Dermis blood vessel endothelial cell (primary cell): ENCODE measurements at regions not wholly inside any gene's neighbourhood (a gene's known extent, or its start where the extent isn't known, plus 50 kb on each side); places are given as distances from the start of the nearest gene placed in this dataset.
"Not testable (repeated sequence)": the region's sequence is repeated elsewhere in the genome, so short reads cannot be mapped to it uniquely, and the experiment has no call there.

Source experiments
- DNase-seq: peaks from one replicate; pipeline ENCODE4 v3.0.0; 2010

DNA sequence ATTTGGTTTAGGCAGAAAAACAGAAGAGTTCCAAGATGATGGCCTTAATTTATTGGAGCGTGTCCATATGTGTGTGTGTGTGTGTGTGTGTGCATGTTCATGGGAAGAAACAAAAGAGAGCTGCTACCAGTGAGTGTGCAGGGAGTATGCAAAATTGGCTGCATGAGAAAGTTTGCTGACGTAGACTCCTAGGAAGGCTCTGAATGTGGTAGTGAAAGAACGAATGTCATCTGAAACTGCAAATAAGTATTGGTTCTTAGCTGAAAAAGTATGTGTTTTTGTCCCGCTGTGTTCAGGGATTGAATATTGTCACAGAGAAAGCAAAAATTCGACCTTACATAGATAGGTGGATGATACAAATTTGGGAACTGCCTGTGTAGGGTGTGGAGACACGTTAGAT is 542.6 kb upstream of the COX7C start:
- DNase-seq, result no peak

DNA sequence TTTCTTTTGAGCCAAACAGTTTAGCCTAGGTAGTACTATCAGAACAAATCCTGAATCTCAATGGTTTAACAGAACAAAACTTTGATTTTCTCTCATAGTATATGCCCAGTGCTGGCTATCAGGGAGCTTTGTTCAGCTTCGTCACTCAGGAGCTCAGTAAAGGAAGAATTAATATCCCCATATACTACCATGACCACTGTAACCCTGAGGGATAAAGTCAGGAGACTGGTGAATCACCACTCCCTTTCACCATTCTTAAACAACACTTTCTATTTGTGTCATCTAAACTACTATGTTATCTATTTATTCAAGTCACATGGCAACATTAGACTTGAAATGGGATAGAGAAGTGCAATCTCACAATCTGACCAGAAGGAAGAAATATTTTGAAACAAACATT is 522.6 kb upstream of the COX7C start:
- no peak for DNase-seq

DNA sequence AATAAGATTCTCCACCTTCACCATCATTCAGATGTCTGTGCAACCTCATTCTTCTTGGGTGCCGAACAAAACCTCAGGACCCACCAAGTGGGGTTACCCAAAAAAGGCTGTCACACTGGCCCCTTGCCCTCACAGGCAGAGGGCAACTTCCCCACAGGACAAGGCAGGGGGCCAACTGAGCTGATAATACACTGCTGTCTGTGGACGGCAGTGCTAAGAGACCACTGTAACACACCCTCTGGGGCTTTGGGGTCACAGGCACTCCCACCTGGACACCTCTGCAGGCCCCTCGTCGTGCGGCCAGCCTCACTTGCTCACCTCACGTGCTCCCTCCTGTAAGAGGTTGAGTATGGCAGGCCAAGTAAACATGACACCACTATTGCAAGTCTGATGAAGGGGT is 515.8 kb upstream of the COX7C start:
- no peak for DNase-seq

DNA sequence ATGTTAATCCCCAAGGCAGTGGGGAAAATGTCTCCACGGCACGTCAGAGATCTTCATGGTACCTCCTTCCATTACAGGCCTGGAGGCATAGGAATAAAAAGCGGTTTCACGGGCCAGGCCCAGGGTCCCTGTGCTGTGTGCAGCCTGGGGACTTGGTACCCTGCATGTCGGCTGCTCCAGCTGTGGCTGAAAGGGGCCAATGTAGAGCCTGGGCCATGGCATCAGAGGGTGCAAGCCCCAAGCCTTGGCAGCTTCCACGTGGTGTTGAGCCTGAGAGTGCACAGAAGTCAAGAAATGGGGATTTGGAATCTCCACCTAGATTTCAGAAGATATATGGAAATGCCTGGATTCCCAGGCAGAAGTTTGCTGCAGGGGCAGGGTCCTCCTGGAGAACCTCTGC is 508.9 kb upstream of the COX7C start:
- no peak for DNase-seq

DNA sequence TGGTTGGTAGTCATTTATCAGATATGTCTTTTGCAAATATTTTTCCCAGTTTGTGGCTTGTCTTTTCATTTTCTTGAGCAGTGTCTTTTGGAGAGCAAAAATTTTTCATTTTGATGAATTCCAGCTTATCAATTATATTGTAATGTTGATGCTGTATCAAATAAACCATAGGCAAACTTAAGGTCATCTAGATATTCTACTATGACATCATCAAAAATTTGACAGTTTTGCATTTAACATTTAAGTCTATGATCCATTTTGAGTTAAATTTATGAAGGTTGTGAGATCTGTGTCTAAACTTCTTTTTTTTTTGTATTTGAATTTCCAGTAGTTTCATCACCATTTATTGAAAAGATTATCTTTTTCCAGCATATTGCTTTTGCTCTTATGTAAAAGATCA is 505.5 kb upstream of the COX7C start:
- DNase-seq, result no peak

DNA sequence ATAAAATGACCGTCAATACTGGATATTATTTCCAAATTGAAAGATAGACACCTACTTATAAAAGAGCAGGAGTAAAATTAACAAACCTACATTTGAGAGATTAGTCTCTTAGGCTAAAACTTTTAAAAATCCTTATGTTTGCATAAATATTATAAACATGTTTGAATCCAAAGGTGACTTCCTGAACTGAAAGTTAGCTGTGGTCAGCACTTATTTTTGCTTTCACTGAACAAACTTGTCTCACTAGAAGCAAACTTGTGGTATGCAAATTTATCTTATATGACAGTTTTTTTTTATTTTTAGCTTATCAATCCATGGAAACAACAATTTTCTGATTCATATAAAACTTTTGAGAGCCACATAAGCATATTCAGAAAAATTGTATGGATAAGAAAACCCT is 502.6 kb upstream of the COX7C start:
- DNase-seq, result no peak

DNA sequence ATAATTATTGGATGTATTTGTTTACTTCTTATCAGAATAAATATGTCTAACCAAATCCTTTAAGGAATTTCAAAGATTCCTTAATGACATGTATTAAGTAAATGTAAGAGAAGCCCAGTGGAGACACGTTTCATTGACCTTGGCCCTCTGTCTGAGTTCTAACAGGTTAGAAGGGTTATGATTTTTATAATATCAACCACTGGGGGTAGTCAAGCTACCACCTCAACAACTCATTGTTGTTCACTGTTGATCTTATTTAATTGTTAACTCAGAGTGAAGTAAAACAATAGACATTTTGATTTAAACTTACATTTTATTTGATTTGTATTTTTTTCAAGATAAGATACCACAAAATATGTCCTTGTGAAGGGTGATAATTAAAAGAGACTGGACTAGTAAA is 499.2 kb upstream of the COX7C start:
- no peak for DNase-seq

DNA sequence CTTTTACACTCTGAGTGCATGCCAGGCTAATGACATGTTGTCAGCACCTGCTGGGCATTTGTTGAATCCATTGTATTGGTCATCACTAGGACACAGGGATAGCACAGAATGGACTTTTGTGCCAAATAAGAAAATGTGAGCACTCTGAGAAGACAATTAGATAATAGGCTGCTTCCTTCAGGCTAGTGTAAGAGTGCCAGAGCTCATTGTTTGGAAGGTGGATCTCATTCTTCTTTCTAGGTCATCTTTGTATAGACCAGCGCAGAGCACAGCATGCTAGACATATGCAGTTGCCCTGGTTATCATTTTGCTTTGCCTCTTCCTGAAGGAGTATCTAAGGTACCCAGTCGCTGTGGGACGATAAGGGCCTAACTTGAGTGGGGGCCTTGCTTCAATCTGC is 493.4 kb upstream of the COX7C start:
- DNase-seq, result no peak

DNA sequence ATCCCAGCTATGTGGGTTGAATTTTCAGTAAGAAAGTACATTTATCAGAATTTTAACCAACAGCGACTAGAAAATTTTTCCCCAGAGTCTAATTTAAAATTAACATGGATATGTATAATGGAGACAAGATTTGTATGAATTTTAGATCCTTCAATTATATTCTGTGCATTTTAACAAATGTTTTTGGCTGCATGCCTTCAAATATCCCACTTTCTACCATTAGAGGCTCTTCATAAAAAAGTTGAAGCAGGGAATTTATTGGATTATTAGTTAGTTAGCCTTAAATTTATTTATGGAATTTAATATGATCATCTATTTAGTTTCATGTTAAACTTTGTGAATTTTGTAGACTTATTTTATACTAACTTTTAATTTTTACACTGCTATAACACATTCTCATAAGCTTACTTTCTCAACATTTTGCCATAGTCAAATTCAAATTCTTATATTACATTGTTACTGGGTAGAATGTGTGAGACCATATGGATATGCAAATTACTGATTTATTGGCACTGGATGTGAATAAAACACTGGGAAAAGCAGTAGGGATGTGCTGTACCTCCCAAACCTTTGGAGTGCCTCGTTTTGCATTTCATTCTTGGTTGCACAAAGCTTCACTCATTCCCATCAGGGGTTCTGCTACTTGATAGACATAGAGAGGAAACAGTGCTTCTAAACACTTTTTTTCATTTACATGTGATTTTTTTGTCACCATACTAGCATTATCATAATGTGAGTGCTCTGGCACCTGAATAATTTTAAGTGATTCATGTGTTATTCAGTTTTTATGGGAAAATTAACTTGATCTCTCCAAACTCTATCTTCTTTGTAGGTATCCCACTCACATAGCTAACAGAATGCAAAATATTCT is 491.8 kb upstream of the COX7C start:
- DNase-seq, result no peak

DNA sequence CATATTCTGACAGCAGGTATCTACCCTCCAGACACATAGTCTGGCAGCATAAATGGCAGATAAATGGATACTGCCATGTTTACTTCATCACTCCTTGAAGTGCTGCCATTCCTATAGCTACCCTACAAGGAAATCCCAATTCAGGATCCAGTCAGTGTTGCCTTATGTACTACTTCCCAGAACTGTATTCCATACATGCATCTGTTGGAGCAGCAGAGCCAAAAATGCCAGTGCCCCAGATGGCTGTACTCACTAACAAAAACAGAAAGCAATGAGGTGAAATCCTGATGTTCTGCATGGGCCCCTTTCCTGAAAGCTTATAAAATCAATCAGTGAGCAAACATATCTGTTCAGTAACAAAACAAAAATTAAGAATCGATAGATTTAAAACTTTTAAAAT is 490.0 kb upstream of the COX7C start:
- DNase-seq, result no peak

DNA sequence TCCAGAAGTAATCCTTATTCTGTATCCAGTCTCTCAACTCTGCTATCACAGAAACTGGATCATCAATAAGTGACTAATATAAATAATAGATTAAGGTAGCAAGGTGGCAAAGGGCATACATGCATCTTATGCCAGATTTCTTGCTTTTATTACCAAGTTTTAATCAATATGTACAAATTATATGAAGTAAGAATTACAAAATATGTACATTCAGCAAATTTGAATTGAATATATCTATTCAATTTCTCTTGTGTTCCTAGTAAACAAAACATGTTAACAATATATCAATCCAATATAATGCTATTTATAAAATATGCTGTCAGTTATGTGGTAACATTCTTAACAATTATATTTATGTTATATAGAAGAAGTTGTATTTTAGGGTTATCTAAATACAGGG is 488.7 kb upstream of the COX7C start:
- DNase-seq, result no peak

DNA sequence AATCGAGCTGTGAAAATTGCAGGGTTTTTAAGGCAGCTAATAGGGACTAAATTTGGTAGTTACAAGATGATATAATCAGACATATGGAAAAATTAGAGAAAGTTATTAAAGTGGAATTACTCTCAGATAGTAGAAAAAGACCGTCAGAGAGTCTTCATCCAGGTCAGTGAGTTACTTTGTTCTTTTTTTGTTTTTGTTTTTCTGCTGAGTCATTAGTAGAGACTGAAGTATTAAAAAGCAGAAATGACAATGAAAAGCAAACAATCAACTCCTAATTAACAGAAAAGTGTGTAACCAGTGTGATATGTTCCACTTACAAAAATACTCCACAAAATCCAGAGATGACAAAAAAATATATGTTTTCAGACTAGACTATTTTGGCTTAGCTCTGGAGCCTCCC is 480.4 kb upstream of the COX7C start:
- DNase-seq, result no peak

DNA sequence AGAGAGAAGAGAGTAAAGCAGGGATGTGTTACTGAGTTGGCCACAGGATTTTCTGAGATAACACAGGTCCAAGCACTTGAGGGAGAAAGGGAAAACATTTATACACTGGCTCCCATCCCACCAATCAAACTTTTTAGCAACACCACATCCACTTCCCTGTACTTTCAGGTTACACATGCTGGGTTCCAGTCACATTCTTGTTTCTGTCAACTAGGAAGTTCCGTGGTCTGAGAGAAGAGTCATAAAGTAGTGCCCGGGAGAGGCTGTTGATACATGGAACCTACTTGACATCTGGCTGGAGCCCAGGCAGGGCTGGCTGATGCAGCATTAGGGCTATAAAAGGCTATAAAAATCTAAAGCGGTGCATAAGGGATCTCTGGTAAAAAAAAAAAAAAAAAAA is 473.9 kb upstream of the COX7C start:
- DNase-seq, result no peak

DNA sequence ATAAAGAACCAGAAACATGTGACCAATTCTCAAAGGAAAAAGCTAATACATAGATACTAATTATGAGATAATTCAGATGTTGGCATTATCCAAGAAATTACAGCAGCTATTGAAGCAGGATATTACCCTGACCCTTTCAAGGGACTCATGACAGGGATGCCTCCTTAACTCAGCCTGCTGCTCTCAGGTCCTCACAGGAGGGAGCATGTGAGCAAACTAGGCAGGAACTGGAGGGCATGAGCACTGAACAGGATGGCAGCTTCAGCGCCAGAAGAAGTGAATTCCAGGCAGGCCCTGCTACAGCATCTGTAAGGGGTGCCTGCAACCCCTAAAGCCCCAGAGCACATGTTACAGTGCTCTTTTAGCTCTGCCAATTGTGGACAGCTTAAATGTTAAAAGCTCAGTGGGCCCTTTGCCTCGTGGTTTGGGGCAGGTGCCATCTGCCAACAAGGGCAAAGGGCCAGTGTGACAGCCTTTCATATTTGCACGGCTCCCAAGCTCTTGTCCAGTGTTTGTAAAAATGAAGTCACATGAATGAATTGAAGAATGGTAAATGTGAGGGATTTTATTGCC is 464.7 kb upstream of the COX7C start:
- DNase-seq, result no peak

DNA sequence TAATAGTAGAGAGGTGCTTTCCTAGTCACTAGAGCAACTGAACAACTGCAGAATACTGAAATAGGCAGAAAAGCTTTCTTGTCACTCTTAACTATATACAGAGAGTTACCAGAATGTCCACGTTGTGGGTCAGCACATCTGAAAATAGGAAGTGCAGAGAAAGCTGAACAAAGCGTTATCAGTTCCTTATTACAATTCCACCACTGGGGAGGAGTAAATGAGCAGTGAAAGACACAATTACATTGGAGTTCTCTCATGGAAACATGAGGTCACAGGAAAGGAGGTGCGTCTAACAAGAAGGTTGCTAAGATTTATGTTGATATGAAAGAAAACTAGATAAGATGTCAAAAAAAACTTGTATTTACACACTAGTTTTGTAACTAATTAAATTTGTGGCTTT is 461.9 kb upstream of the COX7C start:
- DNase-seq, result no peak

DNA sequence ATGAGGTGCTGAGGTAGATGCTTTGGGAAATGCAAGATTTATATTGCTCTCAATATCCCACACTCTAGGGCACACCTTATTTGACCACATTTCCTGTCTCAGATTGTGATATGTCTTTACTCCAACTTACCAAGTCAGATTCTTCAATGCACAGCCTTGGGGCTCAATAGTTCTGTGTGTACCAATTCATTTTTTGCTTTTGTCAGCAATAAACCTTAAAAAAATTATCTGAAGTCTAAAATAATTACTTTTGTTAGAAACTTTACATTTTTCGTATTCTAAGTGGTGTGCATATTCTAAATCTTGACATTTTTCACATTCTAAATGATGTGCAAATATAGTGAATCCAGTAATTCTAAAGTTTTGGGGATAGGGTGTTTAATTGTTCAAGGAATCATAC is 447.5 kb upstream of the COX7C start:
- DNase-seq, result no peak

DNA sequence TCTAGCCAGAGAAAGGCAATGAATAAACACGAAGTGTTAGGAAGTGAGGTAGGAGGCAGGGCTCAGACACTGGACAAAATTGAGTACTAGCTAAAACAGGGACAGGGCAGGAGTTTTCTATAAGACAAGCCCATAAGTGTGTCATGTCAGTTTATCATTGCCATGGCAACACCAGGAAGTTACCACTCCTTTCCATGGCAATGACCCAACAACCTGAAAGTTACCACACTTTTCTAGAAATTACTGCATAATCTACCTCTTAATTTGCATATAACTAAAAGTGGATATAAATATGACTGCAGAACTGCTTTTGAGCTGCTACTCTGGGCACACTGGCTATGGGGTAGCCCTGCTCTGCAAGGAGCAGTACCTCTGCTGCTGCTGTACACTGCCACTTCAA is 442.5 kb upstream of the COX7C start:
- no peak for DNase-seq

DNA sequence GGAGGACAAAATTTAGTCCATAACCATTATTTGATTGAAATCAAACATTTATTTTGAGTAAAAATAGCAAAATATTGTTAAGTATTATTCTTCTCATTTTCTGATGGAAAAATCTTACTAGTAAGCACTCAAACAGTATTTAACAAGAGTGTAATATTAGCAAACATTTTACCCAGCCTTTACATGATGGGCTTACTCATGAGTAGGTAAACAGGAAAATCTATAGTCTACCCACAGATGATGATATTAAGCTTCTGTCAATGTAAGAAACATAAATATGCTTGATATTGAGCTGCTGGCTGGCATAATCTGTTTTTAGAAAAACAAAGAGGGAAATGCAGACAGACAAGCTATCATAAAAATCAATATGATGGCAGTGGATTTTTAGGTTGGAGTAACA is 418.5 kb upstream of the COX7C start:
- DNase-seq, result no peak

DNA sequence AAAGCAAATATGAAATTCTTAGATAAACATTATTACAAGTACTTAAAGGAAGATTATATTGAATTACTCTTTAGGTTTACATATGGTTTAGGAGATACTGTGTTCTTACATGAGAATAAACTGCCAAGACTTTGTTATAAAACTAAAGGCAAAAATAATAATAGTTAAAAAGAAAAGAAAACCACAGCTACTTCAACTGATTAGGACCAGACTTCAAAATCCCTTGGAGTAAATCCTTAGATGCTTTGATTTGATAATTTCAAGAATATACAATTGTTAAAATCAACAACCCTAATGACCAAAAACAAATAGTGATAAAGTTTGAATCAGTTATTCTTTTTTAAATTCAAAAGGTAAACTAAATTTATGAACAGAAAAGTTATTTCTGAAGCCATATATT is 389.6 kb upstream of the COX7C start:
- no peak for DNase-seq

DNA sequence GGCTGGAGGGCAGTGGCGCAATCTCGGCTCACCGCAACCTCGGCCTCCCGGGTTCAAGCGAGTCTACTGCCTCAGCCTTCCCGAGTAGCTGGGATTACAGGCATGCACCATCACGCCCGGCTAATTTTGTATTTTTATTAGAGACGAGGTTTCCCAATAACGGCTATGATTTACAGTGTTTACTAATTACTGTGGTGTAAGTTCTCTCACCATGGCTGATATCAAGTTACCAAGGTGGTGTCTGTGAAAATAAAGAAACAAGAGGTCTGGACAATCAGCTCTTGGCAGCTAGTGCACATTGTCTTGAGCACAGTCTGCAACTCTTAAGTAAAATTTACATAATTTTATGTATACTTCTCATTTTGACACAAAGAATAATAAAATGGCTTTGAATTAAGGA is 385.5 kb upstream of the COX7C start:
- no peak for DNase-seq

DNA sequence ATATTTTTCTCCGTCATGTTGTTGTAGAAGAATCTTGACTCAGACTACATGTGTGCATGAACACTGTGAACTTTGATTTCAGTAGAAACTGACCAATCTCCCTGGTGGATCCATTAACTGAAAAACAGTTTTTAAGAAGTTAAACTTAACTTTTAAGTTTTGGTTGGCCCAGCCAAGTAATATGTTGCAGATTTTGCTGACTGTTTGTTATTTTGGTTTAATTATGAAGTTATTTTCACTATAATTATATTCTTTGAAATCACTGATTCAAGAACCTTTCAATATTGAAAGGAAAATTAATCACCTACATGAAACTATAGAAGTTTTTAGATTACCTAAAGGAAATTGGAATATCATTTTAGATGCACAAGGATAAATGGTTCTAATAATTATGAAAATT is 373.6 kb upstream of the COX7C start:
- no peak for DNase-seq

DNA sequence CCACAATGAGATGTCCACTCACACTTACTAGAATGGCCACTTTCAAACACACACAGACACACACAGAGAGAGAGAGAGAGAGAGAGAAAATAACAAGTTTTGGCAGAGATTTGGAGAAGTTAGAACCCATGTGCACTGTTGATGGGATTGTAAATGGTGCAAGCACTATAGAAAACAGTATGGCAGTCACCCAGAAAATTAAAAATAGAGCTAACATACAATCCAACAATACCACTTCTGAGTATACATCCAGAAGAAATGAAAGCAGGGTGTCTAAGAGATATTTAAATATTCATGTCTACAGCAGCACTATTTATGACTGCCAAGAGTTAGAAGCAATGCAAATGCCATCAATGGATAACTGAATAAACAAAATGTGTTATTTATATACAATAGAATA is 359.9 kb upstream of the COX7C start:
- DNase-seq, result no peak

DNA sequence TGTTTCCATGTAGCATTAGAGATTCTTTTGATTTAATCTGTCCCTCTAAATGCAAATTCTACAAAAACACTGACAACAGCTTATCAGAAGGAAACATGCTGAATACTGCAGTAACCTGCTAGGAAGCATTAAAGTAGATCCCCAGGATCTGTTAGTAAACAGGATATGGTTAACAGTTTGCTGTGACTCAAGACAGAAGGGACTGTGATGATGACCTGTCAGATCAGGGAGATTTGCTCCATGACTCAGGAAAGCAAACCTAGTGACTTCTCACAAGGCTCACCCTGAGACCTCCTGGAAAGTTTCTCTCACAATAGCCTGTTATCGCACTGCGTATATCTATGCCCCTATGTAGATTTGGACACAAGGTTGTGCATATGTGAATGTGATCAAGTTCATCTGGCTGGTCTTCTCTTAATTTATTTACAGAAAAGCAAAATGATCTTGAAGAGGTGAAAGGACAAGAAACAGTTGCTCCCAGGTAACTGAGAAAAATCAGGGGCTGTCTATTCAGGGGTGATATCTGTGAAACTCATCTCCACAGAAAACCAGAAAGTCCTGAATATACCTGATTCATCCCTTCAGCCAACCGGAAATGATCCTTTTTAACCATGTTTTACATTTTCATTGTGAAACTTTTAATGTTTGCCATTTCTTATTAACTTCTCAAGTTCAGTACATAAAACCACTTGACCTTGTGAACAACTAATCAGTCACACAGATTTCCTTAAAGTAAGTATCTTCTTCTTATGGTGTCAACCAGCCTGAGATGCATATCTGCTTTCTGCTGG is 333.1 kb upstream of the COX7C start:
- DNase-seq, result not testable (repeated sequence)

DNA sequence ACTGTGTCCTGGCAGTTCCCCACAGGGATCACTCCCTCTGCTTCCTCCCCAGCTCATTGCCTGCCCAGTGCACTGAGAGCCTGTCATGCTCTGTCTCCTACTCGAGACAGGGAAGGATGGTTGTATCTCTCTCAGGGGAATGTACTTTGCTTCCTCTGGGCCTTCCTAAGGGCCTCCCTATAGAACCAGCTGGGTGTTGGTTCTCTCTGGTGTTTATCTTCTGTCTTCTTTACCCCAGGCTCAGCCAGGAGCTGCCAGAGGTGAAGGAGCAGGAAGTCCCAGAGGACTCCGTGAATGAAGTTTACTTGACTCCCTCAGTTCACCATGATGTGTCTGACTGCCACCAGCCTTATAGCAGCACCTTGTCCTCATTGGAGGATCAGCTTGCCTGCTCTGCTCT is 330.3 kb upstream of the COX7C start:
- not testable (repeated sequence) for DNase-seq
